ENCODE measurements at regions not wholly inside any gene's neighbourhood (a gene's known extent, or its start where the extent isn't known, plus 50 kb on each side); places are given as distances from the start of the nearest gene placed in this dataset.
"Not testable (repeated sequence)": the region's sequence is repeated elsewhere in the genome, so short reads cannot be mapped to it uniquely, and the experiment has no call there.

DNA sequence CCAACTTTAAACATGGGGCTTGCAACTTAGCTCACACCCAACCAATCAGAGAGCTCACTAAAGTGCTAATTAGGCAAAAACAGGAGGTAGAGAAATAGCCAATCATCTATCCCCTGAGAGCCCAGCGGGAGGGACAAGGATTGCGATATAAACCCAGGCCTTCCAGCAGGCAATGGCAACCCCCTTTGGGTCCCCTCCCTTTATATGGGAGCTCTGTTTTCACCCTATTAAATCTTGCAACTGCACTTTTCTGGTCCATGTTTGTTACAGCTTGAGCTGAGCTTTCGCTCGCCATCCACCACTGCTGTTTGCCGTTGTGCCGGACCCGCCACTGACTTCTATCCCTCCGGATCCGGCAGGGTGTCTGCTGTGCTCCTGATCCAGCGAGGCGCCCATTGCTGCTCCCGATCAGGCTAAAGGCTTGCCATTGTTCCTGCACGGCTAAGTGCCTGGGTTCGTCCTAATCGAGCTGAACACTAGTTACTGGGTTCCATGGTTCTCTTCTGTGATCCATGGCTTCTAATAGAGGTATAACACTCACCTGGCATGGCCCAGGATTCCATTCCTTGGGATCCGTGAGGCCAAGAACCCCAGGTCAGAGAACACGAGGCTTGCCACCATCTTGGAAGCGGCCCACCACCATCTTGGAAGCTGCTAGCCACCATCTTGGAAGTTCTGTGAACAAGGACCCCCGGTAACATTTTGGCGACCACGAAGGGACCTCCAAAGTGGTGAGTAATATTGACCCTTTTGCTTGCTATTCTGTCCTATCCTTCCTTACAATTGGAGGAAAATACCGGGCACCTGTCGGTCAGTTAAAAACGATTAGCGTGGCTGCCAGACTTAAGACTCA is 161.3 kb upstream of the GCFC2 start:
- DNase-seq = not testable (repeated sequence)

GRCh38 chr2:75870651-75871137 is 160.0 kb upstream of the GCFC2 start:
- no peak for DNase-seq

DNA sequence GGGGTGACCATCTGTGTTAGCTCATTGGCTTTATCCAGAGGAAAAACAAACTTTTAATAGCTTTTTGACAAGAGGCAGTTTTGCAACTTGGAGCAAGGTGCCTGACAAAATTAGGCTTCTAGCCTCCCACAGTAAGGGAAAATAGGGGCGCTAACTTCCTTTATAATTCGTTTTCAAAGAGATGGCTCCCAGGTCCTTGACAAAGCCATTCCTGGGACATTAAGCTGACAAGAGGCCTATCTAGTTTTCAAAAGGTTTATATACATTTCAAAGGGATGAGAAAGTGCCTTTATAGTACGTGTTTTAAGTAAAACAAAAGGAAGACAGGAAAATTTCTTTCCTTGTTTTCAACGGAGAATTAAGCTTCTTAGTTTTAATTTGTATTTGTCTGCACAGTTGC is 159.4 kb upstream of the GCFC2 start:
- no peak for DNase-seq

DNA sequence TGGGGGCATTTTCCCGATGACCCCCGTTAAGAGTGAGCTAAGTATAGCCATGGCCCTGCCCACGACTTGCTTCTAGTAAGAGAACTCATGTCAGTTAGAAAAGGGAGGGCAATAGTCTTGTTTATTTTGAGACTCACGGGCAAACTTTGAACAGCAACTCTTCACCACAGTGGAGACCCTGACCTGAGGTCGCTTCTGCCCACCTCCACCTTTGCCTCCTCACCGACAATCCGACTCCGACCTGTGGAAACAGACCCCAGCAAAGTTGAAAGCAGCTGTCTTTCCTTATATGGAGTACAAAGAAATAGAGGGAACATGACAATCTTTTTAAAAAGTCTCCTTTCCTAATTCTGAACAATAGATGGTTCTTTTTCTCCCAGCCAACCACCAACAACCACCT is 155.0 kb upstream of the GCFC2 start:
- no peak for DNase-seq

DNA sequence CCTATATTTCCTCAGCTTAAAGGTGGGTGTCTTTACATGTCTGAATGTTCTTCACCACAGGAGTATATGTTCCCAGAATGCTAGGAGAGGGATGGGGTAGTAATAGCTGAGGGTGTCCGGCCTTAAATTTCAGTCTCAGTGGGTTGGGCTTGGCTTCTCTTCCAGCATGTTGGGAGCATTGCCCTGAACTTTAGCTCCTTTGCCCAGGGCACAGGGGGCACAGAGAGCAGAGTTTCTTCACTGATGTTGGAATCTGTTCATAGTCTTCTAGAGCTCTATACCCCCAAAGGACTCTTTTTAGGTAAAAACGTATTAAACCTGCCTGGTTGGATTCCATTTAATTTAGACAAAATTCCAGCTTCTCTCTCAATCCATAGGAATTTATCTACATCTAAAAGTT is 154.4 kb upstream of the GCFC2 start:
- DNase-seq = no peak

DNA sequence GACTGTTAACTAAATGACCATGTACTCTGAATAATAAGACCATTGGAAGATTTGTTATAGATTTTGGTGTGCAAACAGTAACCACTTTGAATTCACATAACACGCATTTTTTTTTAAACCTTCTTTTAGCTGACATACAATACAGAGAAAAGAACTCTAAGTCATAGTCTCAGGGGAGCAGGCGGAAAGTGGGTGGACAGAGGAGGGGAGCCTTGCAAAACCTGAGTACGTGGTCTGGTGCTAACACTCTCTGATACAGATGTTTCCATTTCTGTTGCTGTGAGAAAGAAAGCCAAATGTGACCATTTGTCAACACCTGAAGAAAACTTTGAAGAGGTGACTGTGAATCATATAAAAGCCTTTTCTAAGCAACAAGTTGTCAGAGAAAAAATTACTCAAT is 151.8 kb upstream of the GCFC2 start:
- no peak for DNase-seq

DNA sequence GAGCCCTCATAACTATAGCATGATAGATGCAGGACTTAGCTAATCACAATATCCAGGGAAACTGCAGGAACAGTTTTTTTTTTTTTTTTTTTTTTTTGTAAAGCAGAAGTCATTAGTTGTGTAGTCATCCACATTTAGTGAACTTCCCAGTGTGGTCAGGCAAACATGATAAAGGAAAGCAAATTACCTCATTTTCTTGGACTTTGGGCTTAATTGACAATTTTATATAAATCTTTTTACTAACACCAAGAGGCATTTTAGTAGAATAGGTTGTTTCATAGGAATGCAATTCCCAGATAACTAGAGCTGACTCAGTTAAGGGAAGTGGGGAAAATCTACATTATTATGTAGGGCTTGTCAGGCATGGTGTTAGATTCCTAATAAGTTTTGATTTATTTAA is 142.7 kb upstream of the GCFC2 start:
- no peak for DNase-seq

- no peak for DNase-seq
Observed at GRCh38 chr2:75852639-75853038, 141.9 kb upstream of the GCFC2 start.

DNA sequence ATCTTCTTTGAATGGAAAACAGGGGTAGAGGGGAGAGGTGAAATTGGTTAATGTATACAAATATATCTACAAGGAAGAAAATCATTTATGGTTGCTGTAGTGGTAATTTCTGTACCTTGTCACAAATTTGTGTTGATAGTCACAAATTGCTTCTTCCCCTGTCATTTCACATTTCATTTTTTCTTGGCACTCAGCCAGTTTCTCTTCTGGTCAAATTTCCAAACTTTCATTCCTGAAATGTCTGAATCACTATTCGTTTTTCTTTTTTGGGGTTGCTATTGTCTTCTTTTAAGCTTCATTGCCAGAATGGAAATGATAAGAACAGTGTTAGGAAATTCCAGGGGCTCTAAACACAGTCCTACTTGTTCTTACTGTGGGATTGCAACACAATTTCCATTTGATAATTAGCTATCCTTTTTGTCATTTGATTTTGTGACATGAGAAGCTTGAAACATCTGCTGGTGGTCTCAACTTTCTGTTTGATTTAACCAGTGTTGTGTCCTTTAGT is 136.0 kb upstream of the GCFC2 start:
- no peak for DNase-seq

DNA sequence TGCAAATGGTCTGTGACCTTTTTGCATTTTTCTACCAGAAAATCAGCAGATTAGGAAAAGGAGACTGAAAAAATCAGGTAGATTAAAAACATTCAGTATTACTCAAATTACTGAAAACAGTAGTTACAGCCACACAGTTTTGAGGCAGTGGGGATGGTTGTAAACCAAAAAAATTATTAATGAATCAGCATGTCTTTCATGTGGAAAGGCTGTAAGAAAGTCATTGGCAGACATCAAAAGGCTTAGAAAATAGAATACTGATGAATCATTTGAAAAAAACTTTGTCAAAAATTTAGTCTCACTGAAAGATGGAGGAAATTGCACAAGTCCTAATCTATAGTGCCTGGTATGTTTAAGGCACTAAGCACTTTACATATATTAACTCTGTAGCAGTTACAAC is 133.9 kb upstream of the GCFC2 start:
- no peak for DNase-seq

GRCh38 chr2:75834588-75834987 is 123.9 kb upstream of the GCFC2 start:
- not testable (repeated sequence) for DNase-seq

- no peak for DNase-seq
Observed at GRCh38 chr2:75833386-75833785, 122.7 kb upstream of the GCFC2 start.

DNA sequence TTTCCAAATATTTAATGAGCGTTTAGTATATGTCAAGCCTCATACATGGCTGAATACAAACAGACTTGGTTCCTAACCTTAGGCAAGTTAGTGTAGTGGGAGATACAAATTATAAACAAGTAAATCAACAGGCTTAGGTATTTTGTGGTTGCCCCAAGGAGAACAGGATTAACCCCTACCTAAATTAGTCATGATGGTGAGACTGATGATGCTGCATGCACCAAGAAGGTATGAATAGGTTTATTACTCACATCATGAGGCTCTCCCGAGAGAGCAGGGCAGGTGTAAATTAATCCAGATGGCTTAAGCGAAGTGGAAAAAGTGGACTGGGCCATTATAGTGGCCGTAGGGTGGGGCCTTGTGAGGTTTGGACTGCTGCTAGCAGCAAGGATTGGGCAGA is 118.1 kb upstream of the GCFC2 start:
- DNase-seq = no peak

DNA sequence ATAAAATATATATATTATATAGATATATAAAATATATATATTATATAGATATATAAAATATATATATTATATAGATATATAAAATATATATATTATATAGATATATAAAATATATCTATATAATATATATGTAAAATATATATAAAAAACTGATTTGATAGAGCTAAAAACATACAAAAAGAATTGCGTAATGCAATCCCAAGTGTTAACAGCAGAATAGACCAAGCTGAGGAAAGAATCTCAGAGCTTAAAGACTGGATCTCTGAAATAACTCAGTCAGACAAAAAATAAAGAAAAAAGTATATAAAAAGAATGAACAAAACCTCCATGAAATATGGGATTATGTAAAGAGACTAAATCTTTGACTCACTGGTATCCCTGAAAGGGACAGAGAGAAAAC is 112.8 kb upstream of the GCFC2 start:
- DNase-seq = not testable (repeated sequence)

- DNase-seq = no peak
Observed at GRCh38 chr2:75822336-75822735, 111.6 kb upstream of the GCFC2 start.

GRCh38 chr2:75820693-75821092 is 110.0 kb upstream of the GCFC2 start:
- DNase-seq = no peak

- no peak for DNase-seq
Observed at GRCh38 chr2:75810611-75811330, 100.1 kb upstream of the GCFC2 start.

DNA sequence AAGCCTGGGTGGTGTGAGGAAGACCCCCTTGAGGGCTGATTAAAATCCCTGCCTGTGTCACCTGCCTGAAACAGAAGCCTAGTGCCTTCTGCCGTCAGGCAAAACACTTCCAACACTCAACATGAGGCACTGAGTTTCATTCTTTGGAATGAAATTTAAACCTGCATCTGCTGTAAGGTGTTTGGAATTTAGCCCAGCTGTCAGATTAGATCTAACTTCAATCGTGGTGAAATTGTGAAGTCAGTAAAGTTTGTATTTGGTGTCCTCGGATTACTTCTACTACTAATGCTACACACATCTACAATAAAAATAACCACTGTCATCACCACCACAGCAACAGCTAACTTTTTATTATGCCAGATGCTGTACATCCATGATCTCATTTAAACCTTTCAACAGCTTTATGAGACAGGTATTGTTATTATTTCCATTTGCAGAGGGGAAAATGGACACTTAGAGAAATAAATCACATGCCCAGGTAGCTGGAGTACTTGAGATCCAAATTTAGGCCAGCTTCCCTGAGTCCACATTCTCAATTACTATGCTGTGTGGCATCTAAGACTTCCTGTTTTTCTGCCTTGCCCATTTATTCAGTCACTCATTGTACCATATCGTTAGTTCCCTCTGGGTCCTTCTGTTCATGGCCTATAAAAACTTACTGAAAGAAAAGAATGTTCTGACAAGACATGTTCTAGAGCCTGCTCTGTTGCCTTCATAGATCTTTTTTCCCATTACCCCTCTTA is 98.2 kb upstream of the GCFC2 start:
- no peak for DNase-seq

DNA sequence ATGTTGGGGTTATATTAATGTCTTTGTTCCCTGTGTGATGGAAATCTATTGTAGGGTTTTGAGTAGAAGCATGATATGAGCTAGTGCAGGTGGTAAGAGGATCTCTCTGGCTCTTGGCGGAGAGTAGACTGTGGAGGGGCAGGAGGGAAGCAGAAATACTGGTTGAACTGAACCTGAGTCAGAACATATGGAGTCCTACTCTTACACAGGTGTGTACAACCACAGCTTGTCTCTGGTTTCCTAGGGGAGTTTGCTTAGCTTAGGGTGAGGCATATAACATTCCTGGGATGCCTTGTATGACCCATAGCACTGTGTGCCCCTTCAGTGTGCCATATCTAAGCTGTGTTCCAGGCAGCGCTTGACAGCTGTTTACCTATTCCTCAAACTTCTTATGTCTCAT is 97.3 kb upstream of the GCFC2 start:
- no peak for DNase-seq

GRCh38 chr2:75801234-75801982 is 90.7 kb upstream of the GCFC2 start:
- DNase-seq = no peak

GRCh38 chr2:75800456-75800855 is 89.7 kb upstream of the GCFC2 start:
- no peak for DNase-seq

DNA sequence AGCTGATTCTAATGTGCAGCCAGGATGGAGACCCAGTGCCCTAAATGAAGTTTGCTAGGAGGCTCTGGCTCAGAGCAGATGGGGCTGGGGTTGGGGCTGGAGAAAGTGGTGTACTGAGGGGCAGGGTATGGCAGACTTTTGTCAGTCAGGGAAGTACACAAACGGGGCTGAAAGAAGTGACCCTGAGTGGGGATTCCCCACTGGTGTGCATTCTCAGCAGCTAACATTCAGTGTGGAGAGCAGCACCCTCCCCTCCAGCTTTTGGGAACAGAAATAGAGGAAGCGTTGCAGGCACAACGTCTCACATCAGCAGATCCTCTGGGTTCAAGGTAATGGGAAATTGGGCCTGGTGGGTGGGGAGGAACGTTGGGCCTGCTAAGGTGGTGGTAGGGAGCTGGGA is 89.1 kb upstream of the GCFC2 start:
- DNase-seq = no peak

DNA sequence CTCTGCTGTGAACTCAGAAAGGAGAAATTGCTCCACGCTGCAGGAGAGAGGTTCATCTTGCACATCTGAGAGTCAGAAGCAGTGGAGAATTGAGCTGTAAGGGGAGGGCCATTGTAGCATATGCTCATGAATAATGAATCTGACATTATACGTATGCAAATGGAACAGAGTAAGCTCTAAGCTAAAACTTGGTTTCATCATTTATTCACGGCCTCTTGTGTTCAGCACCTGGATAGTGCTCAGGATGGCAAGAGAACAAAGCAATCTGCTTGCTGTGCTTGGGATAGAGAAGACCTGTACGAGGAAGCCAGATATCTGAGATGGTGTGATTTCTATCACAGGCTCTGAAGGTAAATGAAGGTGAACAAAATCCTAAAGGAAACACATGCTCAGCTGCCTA is 87.9 kb upstream of the GCFC2 start:
- no peak for DNase-seq
